Natural killer cell (primary cell): ENCODE measurements at regions not wholly inside any gene's neighbourhood (a gene's known extent, or its start where the extent isn't known, plus 50 kb on each side); places are given as distances from the start of the nearest gene placed in this dataset.

Experiments
- ATAC-seq, 3 donors: fragments of 150-1000 bp in 2 of 3; fragments of 200-7000 bp in 1 of 3; cut with Tn5 transposase; 1 replicate in 1 of 3; 2 replicates in 2 of 3; pipeline ENCODE4 v1.10.0; 2021; ENCODE audit warnings: mild to moderate bottlenecking in 2 of 3, moderate library complexity in 2 of 3
- DNase-seq, 2 donors: peaks; one replicate each; pipeline versions ENCODE4 v3.0.0 to v3.0.0-alpha.2; 2013 to 2021; ENCODE audit warnings: mixed read lengths in 1 of 2
- H3K27ac ChIP-seq: one replicate; pipeline ENCODE4 v1.5.1; 2013; ENCODE audit warnings: mild to moderate bottlenecking, low read length
- H3K27me3 ChIP-seq: one replicate; pipeline ENCODE4 v1.6.1; 2013; ENCODE audit warnings: low read length; ENCODE audit not compliant: control insufficient read depth, insufficient read depth
- H3K36me3 ChIP-seq: one replicate; pipeline ENCODE4 v1.6.1; 2013; ENCODE audit warnings: low read length; ENCODE audit not compliant: control insufficient read depth, insufficient read depth
- H3K4me1 ChIP-seq: one replicate; pipeline ENCODE4 v1.6.1; 2013; ENCODE audit warnings: low read length; ENCODE audit not compliant: control insufficient read depth, insufficient read depth
- H3K4me3 ChIP-seq: one replicate; pipeline ENCODE4 v1.5.1; 2013; ENCODE audit warnings: low read length
- H3K9me3 ChIP-seq: one replicate; pipeline ENCODE4 v1.6.1; 2013; ENCODE audit warnings: low read length; ENCODE audit not compliant: control insufficient read depth, insufficient read depth
- H3K27ac Mint-ChIP-seq, 2 donors: one replicate each; pipeline ENCODE4 v1.8.0; 2022; ENCODE audit warnings: mild to moderate bottlenecking in 2 of 2, mixed read lengths in 2 of 2, moderate library complexity in 1 of 2
- H3K27me3 Mint-ChIP-seq, 2 donors: one replicate each; pipeline ENCODE4 v1.8.0; 2022; ENCODE audit warnings: low read depth in 2 of 2, mixed read lengths in 2 of 2
- H3K36me3 Mint-ChIP-seq: one replicate; pipeline ENCODE4 v1.8.0; 2022; ENCODE audit warnings: mixed read lengths
- H3K4me1 Mint-ChIP-seq, 2 donors: one replicate each; pipeline ENCODE4 v1.8.0; 2022; ENCODE audit warnings: mixed read lengths in 2 of 2
- H3K4me3 Mint-ChIP-seq: one replicate; pipeline ENCODE4 v1.8.0; 2022; ENCODE audit warnings: mild to moderate bottlenecking, moderate library complexity, mixed read lengths
- H3K9me3 Mint-ChIP-seq, 2 donors: one replicate each; pipeline ENCODE4 v1.8.0; 2022; ENCODE audit warnings: mixed read lengths in 2 of 2
- CTCF ChIP-seq: fragments of 200-600 bp; IDR thresholded peaks from one replicate; pipeline ENCODE4 v1.8.0; 2022; ENCODE audit warnings: antibody characterized with exemption
- WGBS: methylation state at CpG from one replicate; pipeline ENCODE4 v1.1.7; 2013; ENCODE audit warnings: missing lambda C conversion rate; ENCODE audit not compliant: insufficient coverage; 5-methylcytosine and 5-hydroxymethylcytosine counted together
- intact Hi-C: fragments of 100-400 bp; cut with micrococcal nuclease; formaldehyde crosslinking; loops from one replicate; pipeline ENCODE4 v1.14.2; 2022

DNA sequence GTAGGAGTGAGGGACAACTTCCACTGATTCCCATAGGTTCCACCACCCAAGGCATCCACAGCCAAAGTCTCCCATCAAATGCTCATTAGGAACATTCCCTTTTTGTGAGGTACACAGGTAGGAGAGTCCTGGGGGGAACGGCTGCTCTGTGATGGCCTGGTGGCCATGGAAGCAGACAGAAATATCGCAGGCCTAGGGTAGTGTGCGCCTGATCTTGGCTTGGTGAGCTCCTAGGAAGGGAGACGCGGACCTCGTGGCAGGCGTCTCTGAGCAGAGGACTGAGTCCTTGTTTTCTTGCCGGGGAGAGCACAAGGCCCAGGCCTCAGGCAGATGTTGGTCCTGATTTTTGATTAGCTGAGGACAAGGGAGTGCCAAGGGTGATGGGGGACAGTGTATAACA lies 99.5 kb downstream of the SNRPN start:
- no peak for ATAC-seq
- no peak overlapping the region for H3K4me3 ChIP-seq
- no peak overlapping the region for H3K27ac ChIP-seq
- H3K36me3 ChIP-seq: peaks cover 16% of the 10 kb centered on the region
- H3K4me1 ChIP-seq: no peaks in the 10 kb centered on the region
- Mint-ChIP-seq H3K36me3 (peaks cover 56% of the 10 kb centered on the region), H3K4me1 (no peaks in the 10 kb centered on the region), H3K27me3 (no peaks in the 10 kb centered on the region), H3K9me3 (peaks cover 18 to 34% of the 10 kb centered on the region in 2 donors), H3K27ac (no peak overlapping the region), H3K4me3 (no peak overlapping the region)
- no peak for TF ChIP-seq CTCF
- whole genome bisulfite sequencing: 96% methylated on average over 8 of the region's 8 CpGs
- no peak for DNase-seq
- no peaks in the 10 kb centered on the region for H3K27me3 ChIP-seq
- intact Hi-C loops: no loop called here
- H3K9me3 ChIP-seq: peaks cover 95% of the 10 kb centered on the region

DNA sequence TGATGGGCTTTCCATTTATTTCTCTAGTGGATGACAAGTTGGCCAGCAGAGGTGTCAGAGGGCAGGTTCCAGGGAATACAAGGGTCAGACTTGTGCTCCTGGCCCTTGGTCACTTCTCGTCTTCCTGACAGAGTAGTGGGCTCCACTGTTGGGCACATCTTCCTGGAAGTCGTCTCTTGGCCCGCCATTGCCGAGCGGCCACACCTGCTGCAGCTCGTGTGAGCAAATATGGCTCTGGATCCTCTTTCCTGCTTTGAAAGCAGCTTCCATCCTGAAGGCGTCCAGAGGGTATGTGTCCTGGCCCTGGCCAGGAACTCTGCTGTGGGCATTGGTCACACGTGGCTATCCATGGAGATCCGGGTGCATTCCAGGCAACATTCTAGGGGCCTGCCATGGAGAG lies 100.2 kb downstream of the SNRPN start:
- TF ChIP-seq CTCF: no peak
- intact Hi-C loops: no loop called here
- Mint-ChIP-seq H3K27ac (no peak overlapping the region), H3K4me1 (no peaks in the 10 kb centered on the region), H3K4me3 (no peak overlapping the region), H3K9me3 (peaks cover 16 to 32% of the 10 kb centered on the region in 2 donors), H3K27me3 (no peaks in the 10 kb centered on the region), H3K36me3 (peaks cover 56% of the 10 kb centered on the region)
- ATAC-seq: peak in 1 of 3 donors; percentile 5
- DNase-seq: no peak
- Histone ChIP-seq H3K4me3 (no peak overlapping the region), H3K9me3 (peaks cover 100% of the 10 kb centered on the region), H3K36me3 (peaks cover 22% of the 10 kb centered on the region), H3K4me1 (no peaks in the 10 kb centered on the region), H3K27me3 (no peaks in the 10 kb centered on the region), H3K27ac (no peak overlapping the region)
- WGBS: 90% methylated on average over 9 of the region's 9 CpGs

DNA sequence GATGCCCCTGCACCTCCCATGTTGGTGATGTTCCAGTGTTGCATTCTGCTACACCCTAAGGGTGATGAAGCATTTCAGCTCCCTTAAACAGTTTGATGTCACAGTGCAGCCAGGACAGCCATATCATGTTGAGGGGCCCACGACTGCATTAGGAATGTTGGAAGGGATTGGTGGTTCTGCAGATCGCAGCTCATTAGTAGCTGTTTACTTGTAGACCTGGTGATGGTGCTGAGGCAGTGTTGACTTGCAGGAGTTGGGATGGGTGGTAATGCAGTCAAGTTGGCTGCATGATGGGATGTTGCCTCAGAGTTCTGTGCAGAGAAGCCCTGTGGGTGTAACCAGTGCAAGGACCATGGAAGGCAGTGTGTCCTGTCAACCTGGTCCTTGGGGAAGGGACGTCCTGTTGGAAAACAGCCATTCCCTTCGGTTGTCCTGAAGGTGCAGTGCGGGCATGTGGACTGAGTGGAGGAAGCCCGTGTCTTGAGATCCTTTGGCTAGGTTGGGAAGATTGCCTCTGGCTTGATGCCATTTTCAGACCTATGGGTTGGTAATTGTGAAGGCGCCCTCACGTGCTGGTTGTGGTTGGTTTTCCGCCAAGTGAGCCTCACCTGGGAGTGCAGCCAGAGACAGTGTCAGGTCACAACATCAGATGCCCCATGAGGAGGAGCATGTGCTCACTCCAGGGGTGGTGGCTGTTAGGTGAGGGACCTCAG lies 100.7 kb downstream of the SNRPN start:
- Histone ChIP-seq H3K36me3 (peaks cover 26% of the 10 kb centered on the region), H3K27ac (no peak overlapping the region), H3K4me3 (no peak overlapping the region), H3K27me3 (no peaks in the 10 kb centered on the region), H3K9me3 (peaks cover 100% of the 10 kb centered on the region), H3K4me1 (no peaks in the 10 kb centered on the region)
- H3K27ac Mint-ChIP-seq: no peak overlapping the region
- 93% methylated on average over 9 of the region's 9 CpGs for WGBS
- no peak for DNase-seq
- no peaks in the 10 kb centered on the region for H3K27me3 Mint-ChIP-seq
- intact Hi-C loops: no loop called here
- H3K4me3 Mint-ChIP-seq: no peak overlapping the region
- H3K9me3 Mint-ChIP-seq: peaks cover 15 to 32% of the 10 kb centered on the region in 2 donors
- TF ChIP-seq CTCF: no peak
- no peaks in the 10 kb centered on the region for H3K4me1 Mint-ChIP-seq
- ATAC-seq: no peak
- peaks cover 55% of the 10 kb centered on the region for H3K36me3 Mint-ChIP-seq
